CMK (cell line): ENCODE measurements at regions not wholly inside any gene's neighbourhood (a gene's known extent, or its start where the extent isn't known, plus 50 kb on each side); places are given as distances from the start of the nearest gene placed in this dataset.

ENCODE experiments used
- DNase-seq: peaks from one replicate; pipeline ENCODE4 v3.0.0-alpha.2; 2010; ENCODE audit warnings: low read depth

- no peak for DNase-seq
Observed at GRCh38 chr17:79201119-79201518, 126.5 kb downstream of the ENGASE start.

DNA sequence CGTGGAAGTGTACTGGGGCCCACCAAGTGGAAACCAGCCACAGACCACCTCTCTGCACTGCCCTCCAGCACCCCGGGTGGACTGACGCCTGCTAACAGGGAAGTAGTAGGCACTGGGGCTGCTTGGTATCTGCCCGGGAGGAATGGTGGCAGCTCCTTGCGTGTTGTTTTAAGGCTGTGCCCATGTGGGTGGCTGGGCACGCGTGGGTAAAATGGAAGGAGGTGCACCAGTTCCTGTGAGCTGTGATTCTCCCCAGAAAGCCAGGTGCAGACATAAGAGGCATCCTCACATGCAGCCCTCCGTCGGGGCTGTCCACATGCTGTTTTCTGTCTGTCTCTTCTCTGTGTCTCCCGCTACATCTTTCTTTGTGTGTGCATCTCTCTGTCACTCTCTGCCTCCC, 122.3 kb downstream of the ENGASE start:
- no peak for DNase-seq

GRCh38 chr17:79192503-79193351, 118.1 kb downstream of the ENGASE start:
- no peak for DNase-seq

GRCh38 chr17:79191270-79191934, 116.8 kb downstream of the ENGASE start:
- no peak for DNase-seq

DNA sequence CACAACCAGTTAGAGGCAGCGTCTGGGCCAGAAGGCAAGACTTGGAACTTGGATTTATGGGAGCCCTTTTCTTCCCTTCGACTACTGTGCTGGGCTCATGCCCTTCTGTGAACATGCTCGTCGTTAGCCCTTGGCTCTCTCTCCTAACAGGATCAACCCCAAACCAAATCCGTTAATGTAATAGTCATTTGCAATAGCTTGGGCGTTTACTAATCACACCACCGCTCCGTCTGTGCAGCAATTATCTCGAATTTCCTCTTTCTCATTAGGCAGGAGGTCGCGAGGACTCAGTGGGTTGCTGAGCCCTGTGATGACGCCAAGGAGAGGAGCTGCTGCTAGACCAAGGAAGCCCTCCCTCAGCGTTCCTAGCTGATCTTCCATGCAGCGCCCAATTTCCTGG, 114.7 kb downstream of the ENGASE start:
- DNase-seq = no peak

- DNase-seq = no peak
Observed at GRCh38 chr17:79188685-79189084, 114.1 kb downstream of the ENGASE start.

- DNase-seq = no peak
Observed at GRCh38 chr17:79188048-79188447, 113.4 kb downstream of the ENGASE start.

GRCh38 chr17:79187186-79187585, 112.6 kb downstream of the ENGASE start:
- DNase-seq = no peak

DNA sequence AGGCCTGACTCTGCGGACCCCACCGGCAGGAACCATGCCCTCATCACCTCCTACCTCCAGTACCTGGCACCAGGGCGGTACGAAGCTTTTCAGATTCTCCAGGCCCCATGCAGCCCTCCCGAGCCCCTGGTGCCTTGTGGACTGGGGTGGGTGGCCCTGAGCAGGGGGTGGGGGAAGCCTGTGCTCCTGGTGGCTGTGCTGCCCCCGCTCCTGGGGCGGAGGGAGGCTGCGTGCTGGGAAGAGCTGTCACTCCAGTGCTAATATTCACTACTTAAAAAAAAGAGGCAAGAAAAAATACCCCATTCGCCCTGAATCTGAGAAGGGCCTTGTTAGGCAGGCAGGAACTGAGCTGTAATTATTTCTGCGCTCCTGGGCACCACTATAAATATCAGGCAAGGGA, 111.8 kb downstream of the ENGASE start:
- DNase-seq = no peak

DNA sequence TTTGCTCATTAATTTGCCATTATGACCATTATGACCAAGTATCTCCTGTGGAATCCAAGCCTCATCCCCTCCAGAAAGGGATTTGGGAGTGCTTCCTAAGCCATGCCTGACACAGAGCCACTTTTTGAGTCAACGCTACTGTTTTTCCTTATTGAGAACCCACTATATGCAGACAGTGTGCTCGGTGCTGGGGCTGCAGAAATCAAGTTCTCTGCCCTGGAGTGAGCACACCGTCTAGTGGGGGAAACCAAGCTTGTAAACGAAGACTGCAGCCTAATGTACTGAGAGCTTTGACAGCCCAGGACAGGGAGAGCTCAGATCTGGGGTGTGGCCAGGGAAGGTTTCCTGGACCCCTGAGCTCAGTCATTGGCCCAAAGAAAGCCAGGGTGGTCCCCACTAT, 111.0 kb downstream of the ENGASE start:
- no peak for DNase-seq

- DNase-seq = no peak
Observed at GRCh38 chr17:79184219-79184618, 109.6 kb downstream of the ENGASE start.

DNA sequence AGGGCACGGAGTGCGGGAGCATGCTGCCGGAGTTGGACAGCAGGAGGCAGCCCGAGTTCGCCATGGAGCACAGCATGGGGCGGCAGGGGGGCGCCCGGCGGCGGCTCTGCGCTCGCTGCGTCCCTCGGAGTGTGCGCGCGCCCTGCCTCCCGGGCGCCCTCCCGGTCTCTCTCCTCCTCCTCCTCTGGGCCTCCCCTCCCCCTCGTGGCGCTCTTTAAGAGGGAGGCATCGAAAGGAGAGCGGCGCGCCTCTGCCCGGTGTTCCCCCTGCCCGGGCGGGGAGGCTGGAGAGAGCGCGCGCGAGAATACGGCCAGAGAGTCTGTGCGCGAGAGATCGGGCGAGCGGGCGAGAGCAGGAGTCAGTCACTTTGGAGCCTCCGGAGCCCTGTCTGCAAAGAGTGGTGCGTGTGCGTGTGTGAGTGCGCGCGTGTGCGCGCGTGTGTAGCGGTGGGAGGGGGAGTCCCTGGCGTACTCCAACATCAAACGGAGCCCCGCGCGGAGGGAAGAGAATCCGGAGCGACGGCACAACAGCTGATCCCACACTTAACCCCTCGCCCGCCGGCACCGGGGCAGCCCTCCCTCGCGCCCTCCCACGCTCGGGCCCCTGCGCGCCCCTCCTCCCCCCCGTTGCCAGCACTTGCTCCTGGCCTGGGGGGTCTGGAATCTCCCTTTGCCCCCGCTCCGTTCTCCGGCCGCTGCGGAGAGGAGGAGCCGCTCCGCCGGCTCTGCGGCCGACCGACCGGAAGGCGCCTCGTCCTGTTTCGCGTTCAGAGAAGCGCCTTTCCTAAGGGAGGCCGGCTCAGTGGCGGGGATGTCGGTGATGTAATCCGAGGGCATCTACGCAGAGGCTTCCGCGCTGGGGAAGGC, 108.9 kb downstream of the ENGASE start:
- no peak for DNase-seq

DNA sequence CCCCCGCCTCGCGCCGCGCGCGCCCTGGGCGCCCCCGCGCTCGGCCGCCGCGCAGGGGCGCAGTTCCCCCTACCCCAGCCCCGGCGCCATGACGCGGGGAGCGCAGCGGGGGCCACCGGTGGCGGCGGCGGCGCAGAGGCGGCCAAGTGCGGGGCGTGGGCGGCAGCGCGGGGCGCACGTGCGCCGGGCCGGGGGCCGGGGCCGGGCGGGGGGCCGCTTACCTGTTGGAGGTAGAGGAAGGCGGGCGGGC, 108.3 kb downstream of the ENGASE start:
- DNase-seq = no peak

DNA sequence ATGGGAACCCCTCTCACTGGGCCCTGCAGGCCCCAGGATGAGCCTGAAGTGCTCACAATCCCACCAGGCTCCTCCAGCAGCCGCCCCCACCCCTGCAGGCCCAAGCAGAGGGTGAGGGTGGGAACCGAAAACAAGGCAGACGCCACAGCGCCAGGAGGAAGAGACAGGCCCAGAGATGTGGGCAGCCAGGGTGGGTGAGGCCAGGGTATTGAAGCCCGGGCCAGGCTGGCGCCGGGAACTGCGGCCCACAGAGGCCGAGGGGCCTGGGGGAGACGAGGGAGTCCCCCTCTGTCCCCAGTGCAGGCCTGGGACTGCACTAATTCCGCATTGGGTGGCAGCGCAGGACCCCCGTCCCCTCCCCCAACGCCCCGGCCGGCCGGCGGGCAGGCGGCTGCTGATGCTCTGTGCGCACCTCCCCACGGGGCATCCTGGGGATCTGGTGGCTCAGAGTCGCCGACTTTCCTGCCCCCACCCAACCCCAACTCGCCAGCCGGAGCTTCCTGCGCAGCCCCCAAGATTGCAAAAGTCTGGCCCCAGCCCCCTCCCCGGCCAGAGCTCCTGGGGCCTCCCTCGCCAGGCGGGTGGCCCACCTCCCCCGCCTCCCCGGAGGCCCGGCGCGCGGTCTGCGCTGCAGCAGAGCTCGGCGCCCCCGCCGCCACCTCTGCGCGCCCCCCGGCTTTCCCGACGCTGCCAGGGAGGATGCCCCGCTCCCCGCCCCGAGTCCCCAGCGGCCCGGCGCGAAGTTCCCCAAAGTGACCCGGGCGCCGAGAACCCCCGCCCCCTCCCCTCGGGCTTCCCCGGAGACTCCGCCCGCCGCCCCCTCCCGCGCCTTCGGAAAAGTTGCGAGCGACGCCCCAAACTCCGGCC, 107.8 kb downstream of the ENGASE start:
- DNase-seq = no peak

DNA sequence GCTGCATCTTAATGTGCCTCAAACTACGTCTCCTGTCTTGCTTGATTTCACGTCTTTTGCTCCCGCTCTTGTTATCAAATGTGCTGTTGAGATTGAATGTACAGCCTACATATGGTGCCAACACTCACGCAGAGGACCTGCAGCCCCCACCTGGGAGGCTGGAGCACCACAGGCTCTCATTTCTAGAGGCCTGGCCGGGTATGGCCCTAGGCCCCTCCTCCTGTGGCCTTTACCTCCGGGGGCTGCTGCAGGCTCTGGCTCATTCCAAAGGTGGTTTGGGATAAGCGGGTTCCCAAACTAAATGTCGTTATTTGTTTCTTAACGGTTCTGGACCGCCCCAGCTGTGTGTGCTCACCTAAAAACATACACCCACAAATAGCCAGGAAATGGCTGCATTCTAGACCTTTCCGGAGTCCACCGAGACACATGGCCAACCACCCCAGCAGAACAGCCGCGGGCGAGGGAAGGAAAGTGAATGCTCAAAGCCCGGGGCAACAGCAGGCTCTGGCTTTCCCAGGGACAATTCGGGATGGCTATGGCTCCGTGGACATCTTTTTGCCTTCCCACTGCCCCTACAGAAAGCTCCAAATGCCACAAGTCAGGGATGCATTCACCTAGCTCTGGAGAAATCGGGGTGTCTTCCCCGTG, 105.9 kb downstream of the ENGASE start:
- no peak for DNase-seq

DNA sequence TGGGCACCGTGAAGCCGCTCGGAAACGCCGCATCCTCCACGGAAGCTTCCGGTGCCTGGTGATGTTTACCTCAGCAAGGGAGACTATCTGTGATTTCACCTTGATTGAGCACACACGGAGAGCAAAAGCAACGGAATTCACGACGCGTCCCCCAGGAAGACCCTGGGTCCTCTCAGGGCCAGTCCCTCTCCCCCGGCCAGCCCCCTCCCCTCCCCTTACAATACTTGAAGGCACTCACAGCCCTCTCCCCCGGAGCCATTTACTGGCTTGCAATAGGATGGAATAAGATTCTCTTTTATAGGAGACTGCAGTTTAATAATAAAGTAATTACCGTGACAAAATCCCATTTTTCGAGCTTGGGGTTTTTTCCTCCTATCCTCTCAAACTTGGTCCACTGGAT, 104.7 kb downstream of the ENGASE start:
- no peak for DNase-seq

DNA sequence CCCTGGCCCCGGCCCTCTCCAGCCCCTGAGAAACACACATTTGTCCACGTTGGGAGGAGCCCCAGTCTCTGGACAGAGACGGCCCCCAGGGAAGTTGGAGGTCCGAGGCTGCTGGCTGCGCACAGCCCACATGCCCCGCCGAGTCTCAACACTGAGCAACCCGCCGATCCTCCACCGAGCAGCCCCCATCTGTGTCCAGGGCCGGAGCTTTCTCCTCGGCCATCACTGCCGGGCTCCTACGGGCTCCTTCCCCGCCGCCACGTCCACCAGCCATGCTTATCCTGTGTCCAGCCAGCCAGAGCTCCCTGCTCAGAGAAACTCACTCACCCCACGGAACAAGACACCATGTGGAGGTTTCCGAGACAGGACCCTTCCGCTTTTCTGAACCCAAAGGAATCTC, 103.3 kb downstream of the ENGASE start:
- no peak for DNase-seq

DNA sequence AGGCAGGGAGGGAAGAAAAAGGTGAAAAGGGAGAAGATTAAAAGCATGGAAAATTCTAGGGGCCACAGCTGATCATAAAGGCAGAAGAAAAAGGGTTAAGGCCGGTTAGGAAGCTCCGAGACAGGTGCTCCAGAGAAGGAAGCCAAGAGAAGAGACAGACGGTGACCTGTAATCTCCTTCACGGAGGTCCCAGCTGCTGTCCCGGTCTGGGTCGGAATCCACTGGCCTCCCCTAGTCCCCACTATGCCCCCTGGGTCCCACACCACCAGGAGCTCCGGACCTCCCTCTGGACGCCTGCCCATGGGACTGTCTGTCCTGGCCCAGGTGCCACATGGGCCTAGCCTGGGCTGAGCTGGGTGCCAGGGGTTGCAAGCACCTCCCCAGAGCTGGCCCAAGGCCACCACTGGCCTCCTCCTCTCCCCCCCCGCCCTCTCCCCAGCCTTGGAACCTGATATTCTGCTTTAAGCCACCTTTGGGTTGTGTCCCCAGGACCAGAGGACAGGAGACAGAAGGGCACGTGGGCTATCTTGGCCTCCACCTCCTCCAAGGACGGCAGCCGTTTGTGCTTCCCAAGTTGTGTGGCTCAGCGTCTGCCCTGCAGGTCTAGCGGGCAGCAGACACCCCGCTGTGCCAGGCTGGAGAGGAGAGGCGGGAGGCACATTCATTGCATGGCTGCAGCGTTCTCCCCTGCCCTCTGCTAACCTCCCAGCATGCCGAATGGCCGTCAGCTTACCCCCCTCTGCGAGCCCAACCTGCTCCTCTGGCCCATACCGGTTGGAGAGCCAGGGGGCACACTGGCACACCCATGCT, 102.4 kb downstream of the ENGASE start:
- DNase-seq = no peak

GRCh38 chr17:79174905-79175856, 100.6 kb downstream of the ENGASE start:
- DNase-seq = no peak
